Hematopoietic multipotent progenitor cell treated with erythropoietin and hydrocortisone succinate and interleukin-3 and kit ligand, for 4 days (in vitro differentiated cells): ENCODE measurements at regions not wholly inside any gene's neighbourhood (a gene's known extent, or its start where the extent isn't known, plus 50 kb on each side); places are given as distances from the start of the nearest gene placed in this dataset.

Experiments
- DNase-seq: peaks from one replicate; pipeline ENCODE4 v3.0.0-alpha.2; 2015

GRCh38 chr1:219771080-219771479 lies 157.3 kb downstream of the SLC30A10 start:
- no peak for DNase-seq

DNA sequence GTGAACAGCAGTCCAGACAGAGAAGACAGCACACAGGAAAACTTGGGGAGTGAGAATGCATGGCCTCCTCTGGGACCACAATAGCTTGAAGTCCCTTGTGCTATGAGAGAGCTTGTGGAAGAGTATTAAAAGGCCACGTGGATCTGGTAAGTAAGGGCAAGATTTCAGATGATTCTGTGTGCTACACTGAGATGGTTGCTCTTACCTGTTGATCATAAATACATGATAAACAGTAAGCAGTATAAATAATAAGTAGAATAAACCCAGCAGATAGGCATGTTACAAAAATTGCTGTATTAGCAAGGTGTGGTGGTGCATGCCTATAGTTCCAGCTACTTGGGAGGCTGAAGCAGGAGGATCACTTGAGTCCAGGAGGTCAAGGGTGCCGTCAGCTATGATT lies 150.4 kb upstream of the ZC3H11B start:
- DNase-seq: no peak

DNA sequence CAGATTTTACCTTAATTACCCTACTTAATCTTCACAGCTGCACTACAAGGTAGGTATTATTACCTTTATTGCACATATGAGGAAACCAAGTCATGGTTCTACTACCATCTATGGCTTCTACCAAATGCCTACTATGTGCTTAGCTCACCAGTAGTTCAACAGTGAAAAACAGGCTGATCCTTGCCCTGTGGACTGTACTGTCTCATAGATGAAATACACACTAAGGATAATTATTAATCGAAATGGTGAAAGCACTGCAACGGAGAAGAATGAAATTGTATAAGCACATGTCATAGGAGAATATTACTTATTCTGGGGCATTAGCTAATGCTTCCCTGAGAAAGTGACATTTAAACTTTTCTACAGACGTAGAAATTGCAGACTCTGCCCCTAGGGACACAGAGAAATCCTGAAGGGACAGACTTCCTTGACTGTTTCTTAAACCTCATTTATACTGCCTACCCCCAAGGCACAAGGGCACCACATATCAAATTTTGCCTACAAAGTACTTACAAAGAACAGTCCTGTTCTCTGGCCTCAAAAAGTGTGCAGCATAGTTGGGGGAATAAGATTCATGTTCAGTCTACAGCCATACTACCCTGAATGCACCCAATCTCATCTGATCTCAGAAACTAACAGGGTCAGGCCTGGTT lies 148.4 kb upstream of the ZC3H11B start:
- no peak for DNase-seq

GRCh38 chr1:219759095-219759494 lies 146.2 kb upstream of the ZC3H11B start:
- DNase-seq: no peak

DNA sequence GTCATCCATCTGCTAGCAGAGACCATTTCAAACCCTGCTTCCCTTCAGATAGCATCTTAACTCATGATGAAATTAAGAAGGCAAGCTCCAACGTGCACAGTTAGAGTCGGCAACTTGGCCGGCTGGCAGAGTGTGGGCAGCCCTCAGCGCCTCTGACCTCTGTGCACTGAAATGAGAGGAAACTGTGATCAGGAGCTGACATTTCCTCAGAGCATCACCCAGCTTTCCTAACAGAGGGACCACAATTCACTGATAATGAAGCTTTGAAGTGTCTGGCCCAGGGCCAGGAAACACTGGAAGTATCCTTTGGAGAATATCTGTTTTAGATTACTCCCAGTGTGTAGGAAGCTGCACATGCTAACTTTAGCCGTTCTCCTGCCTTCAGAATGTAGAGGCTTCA lies 145.0 kb upstream of the ZC3H11B start:
- DNase-seq: no peak

DNA sequence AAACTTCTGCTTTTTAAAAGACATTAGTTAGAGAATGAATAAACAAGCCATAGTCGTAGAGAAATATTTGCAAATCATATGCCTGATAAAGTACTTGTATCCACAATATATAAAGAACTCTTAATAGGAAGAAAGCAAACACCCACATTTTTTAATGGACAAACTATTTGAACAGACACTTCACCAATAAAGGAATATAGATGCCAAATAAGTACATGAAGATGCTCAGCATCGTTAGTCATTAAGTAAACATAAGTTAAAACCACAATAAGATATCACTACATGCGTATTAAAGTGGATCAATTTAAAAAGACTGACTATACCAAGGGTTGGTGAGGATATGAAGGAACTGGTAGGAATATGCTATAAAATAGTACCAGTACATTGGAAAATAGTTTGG lies 142.3 kb upstream of the ZC3H11B start:
- no peak for DNase-seq

DNA sequence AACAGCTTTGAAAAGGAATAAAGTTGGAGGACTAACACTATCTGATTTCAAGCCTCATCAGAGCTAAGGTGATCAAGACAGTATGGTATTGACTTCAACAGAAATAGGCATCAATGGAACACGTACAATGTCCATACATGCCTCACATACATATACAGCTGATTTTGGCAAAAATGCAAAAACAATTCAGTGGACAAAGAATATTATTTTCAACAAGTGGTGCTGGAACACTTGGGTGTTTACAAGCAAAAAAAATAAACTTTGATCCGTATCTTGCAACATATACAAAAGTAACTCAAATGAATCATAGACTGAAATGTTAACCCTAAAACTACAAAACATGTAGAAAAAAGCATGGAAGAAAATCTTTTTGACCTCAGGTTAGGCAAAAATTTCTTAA lies 141.9 kb upstream of the ZC3H11B start:
- no peak for DNase-seq

GRCh38 chr1:219753914-219754313 lies 141.0 kb upstream of the ZC3H11B start:
- DNase-seq: no peak

GRCh38 chr1:219752645-219753044 lies 139.7 kb upstream of the ZC3H11B start:
- DNase-seq: no peak

DNA sequence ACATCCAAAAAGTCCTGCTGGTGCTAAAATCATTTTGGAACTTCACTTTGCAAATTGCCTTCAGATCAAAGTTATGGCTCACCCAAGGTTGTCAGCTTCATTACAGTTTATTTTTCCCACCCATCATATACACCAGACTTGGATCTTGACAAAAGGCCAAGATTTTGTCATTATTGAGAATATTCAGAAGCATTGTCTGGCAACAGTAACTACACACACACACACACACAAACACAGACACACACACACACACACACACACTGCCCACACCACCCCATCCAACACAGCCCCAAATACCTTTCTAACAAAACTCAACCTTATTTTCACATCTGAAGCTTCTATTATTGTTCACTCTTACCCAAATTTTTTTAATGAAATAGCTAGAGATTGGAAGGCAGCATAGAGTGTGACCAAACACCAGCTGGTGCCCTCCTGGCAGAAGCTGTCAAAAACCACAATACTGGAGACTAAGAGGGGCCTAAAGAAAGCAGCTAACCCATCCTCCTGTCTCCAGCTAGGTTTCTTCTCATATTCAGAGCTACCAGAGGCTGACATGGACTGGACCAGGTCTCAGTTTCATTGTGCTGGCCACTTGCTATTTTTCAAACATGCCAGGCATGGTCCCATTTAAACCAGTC lies 139.1 kb upstream of the ZC3H11B start:
- DNase-seq: no peak

- DNase-seq: no peak
Measured at GRCh38 chr1:219749370-219749769, 136.5 kb upstream of the ZC3H11B start.

GRCh38 chr1:219746141-219746540 lies 133.2 kb upstream of the ZC3H11B start:
- no peak for DNase-seq

GRCh38 chr1:219744652-219745469 lies 132.0 kb upstream of the ZC3H11B start:
- DNase-seq: peak; percentile 6

GRCh38 chr1:219741011-219741970 lies 128.4 kb upstream of the ZC3H11B start:
- DNase-seq: no peak

DNA sequence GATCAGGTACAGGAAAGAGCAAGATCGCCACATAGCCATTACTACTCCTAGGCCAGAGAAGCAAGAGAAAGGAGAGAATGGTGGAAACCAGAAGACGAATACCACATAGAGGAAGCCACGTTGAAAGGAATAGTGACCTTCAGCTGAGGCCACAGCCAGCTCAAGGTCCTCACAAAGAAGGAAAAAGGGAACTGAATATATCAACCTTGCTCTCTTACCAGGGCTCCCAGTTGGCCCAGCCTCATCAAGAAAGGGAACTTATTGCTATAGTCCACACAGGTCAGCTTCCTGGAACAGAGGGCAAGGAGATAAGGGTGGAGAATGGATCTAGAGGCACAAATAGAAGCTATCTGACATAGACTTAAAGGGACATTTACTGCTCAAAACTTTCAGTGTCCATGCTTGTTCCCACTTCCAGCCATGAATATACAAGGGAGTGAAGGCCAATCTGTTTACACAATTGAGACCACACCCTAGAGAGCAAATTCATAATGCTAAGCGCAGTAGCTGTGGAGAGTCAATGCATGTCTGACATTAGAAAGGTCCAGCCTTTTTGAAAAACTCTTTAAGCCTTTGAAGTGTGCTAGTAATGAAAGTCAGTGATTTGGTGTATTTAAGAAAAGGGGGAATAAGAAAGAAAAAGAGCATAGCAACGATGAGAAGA lies 120.7 kb upstream of the ZC3H11B start:
- no peak for DNase-seq

GRCh38 chr1:219732814-219733491 lies 120.0 kb upstream of the ZC3H11B start:
- DNase-seq: no peak

DNA sequence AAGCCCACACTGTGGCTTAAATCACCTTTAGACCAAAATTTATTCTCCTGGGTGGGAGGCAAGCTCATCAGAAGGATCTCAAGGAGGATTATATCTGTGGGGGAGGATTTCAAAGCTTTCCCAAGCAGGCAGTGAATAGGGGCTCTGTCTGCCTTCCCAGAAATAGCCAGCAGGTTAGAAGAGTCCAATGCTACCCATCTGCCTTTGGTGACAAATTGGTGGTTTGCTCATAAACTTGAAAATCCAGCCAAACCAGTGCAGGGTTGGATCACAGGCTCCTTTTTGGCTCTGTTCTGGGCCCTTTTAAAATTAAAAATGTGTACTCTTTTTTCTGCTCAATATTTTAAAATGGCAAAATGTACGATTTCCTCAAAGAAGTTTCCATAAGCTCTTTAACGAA lies 118.9 kb upstream of the ZC3H11B start:
- DNase-seq: no peak

DNA sequence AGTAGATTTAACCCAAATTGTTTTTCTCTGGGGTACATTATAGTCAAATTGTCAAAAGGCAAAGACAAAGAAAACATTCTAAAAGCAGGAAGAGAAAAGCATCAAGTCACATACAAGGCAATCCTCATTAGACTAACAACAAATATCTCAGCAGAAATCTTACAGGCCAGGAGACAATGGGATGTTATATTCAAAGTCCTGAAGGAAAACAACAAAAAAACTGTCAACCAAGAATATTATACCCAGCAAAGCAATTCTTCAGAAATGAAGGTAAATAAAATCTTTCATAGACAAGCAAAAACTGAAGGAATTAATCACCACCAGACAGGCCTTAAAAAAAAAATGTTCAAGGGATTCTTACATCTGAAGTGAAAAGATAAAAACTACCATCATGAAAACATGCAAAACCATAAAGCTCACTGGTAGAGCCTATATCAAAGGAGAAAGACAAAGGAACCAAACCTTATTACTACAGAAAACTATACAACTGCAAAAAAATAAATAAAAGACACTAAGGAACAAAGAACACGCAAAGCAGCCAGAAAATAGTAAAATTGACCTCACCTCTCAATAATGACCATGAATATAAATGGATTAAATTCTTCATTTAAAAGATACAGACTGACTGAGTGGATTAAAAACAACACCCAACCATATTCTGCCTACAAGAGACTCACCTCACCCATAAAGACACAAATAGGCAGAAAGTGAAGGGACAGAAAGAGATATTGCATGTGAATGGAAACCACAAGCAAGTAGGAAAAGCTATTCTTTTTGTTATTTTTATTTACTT lies 113.8 kb upstream of the ZC3H11B start:
- DNase-seq: no peak

GRCh38 chr1:219724440-219724839 lies 111.5 kb upstream of the ZC3H11B start:
- DNase-seq: no peak

DNA sequence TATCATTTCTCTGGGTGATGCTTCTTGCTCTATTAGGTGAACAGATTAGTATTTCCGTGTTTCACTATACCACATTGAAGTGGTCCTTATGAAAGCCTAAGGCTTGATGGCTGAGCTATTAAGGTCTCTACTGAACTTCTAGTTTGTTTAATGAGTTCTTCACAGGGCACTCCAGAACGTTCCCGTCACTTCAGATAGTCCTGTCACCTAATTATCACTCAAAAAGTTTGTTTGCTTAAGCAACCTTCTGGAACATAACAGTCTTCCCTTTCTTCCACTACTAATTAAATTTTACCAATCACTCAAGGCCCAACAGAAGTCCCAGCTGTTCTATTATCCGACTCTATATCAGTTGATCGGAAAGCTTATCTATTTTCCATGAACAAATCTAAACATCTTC lies 104.6 kb upstream of the ZC3H11B start:
- no peak for DNase-seq

GRCh38 chr1:219716611-219717114 lies 103.8 kb upstream of the ZC3H11B start:
- DNase-seq: no peak
